Smooth muscle cell (in vitro differentiated cells): ENCODE measurements at regions not wholly inside any gene's neighbourhood (a gene's known extent, or its start where the extent isn't known, plus 50 kb on each side); places are given as distances from the start of the nearest gene placed in this dataset.

Experiments used
- DNase-seq: peaks from one replicate; lab custom pipeline; 2025; ENCODE audit not compliant: unreplicated experiment; lab: John Stamatoyannopoulos, UW
- H2AFZ ChIP-seq: fragments of 200-600 bp; sonication (generic); 2 replicates; pipeline ENCODE4 v1.6.0; 2016; ENCODE audit warnings: antibody characterized with exemption, low read depth, mild to moderate bottlenecking
- H3F3A ChIP-seq: fragments of 200-600 bp; sonication (generic); 2 replicates; pipeline ENCODE4 v1.6.0; 2017; ENCODE audit warnings: antibody characterized with exemption, low read depth
- H3K27ac ChIP-seq: fragments of 200-600 bp; sonication (generic); 2 replicates; pipeline ENCODE4 v1.5.1; 2016; ENCODE audit warnings: low read depth, mild to moderate bottlenecking
- H3K27me3 ChIP-seq: fragments of 200-600 bp; sonication (generic); 2 replicates; pipeline ENCODE4 v1.6.1; 2016; ENCODE audit warnings: low read depth, mild to moderate bottlenecking
- H3K36me3 ChIP-seq: fragments of 200-600 bp; sonication (generic); 2 replicates; pipeline ENCODE4 v1.5.1; 2016; ENCODE audit warnings: low read depth
- H3K4me1 ChIP-seq: fragments of 200-600 bp; sonication (generic); 2 replicates; pipeline ENCODE4 v1.5.1; 2016; ENCODE audit warnings: low read depth
- H3K4me2 ChIP-seq: fragments of 200-600 bp; sonication (generic); 2 replicates; pipeline ENCODE4 v1.6.0; 2016; ENCODE audit warnings: mild to moderate bottlenecking
- H3K4me3 ChIP-seq: fragments of 200-600 bp; sonication (generic); 2 replicates; pipeline ENCODE4 v1.5.1; 2016; ENCODE audit warnings: mild to moderate bottlenecking
- H3K79me2 ChIP-seq: fragments of 200-600 bp; sonication (generic); 2 replicates; pipeline ENCODE4 v1.6.0; 2016; ENCODE audit warnings: low read depth, mild to moderate bottlenecking
- H3K9ac ChIP-seq: fragments of 200-600 bp; sonication (generic); 2 replicates; pipeline ENCODE4 v1.6.0; 2016; ENCODE audit warnings: low read depth
- H3K9me3 ChIP-seq: fragments of 200-600 bp; sonication (generic); replicated peaks from 2 replicates; pipeline ENCODE4 v1.5.1; 2016; ENCODE audit warnings: low read depth
- H4K20me1 ChIP-seq: fragments of 200-600 bp; sonication (generic); 2 replicates; pipeline ENCODE4 v1.6.0; 2016; ENCODE audit warnings: low read depth
- CTCF ChIP-seq: fragments of 200-600 bp; sonication (generic); IDR thresholded peaks from 2 replicates; pipeline ENCODE4 v1.5.1; 2017; ENCODE audit warnings: borderline replicate concordance, mild to moderate bottlenecking, antibody characterized with exemption; ENCODE audit not compliant: insufficient read depth, poor library complexity, severe bottlenecking
- WGBS: methylation state at CpG from one replicate; pipeline ENCODE4 v1.1.7; 2016; ENCODE audit warnings: low lambda C conversion rate; 5-methylcytosine and 5-hydroxymethylcytosine counted together

- Histone ChIP-seq H3K36me3 (no peaks in the 10 kb centered on the region), H3K9ac (no peak overlapping the region), H3K4me1 (no peaks in the 10 kb centered on the region), H2AFZ (no peak overlapping the region), H3K27ac (peak overlapping the region; percentile 58), H3F3A (no peaks in the 10 kb centered on the region), H3K27me3 (no peaks in the 10 kb centered on the region), H4K20me1 (no peaks in the 10 kb centered on the region), H3K4me3 (no peak overlapping the region), H3K4me2 (no peak overlapping the region), H3K9me3 (no peaks in the 10 kb centered on the region), H3K79me2 (no peaks in the 10 kb centered on the region)
- no peak for DNase-seq
- TF ChIP-seq CTCF, result no peak
- 48% methylated on average over 3 of the region's 3 CpGs for whole genome bisulfite sequencing
Measured at GRCh38 chr9:90394871-90395270, 247.8 kb downstream of the DIRAS2 start.

- no peaks in the 10 kb centered on the region for H3K9me3 ChIP-seq
- H3K79me2 ChIP-seq, result no peaks in the 10 kb centered on the region
- no peaks in the 10 kb centered on the region for H3K36me3 ChIP-seq
- no peaks in the 10 kb centered on the region for H3F3A ChIP-seq
- no peak overlapping the region for H3K9ac ChIP-seq
- no peak for DNase-seq
- no peaks in the 10 kb centered on the region for H3K4me1 ChIP-seq
- no peaks in the 10 kb centered on the region for H3K27me3 ChIP-seq
- no peak overlapping the region for H3K4me3 ChIP-seq
- 93% methylated on average over 6 of the region's 6 CpGs for WGBS
- H3K27ac ChIP-seq, result no peak overlapping the region
- no peak overlapping the region for H3K4me2 ChIP-seq
- no peak for TF ChIP-seq CTCF
- H2AFZ ChIP-seq, result no peak overlapping the region
- no peaks in the 10 kb centered on the region for H4K20me1 ChIP-seq
Measured at GRCh38 chr9:90400091-90400490, 242.5 kb downstream of the DIRAS2 start.

GRCh38 chr9:90408659-90409058 lies 234.0 kb downstream of the DIRAS2 start:
- no peak overlapping the region for H3K27ac ChIP-seq
- H3F3A ChIP-seq, result no peaks in the 10 kb centered on the region
- no peaks in the 10 kb centered on the region for H3K4me1 ChIP-seq
- WGBS, result 89% methylated on average over 3 of the region's 3 CpGs
- H3K27me3 ChIP-seq, result peaks cover 15% of the 10 kb centered on the region
- H4K20me1 ChIP-seq, result no peaks in the 10 kb centered on the region
- H3K9ac ChIP-seq, result no peak overlapping the region
- H3K4me3 ChIP-seq, result no peak overlapping the region
- H3K36me3 ChIP-seq, result no peaks in the 10 kb centered on the region
- H3K9me3 ChIP-seq, result peaks cover 5% of the 10 kb centered on the region
- H2AFZ ChIP-seq, result no peak overlapping the region
- H3K79me2 ChIP-seq, result no peaks in the 10 kb centered on the region
- DNase-seq, result no peak
- TF ChIP-seq CTCF, result no peak
- H3K4me2 ChIP-seq, result no peak overlapping the region

- H3K4me2 ChIP-seq, result no peak overlapping the region
- H4K20me1 ChIP-seq, result no peaks in the 10 kb centered on the region
- no peaks in the 10 kb centered on the region for H3K4me1 ChIP-seq
- H3K27me3 ChIP-seq, result no peaks in the 10 kb centered on the region
- no peak for DNase-seq
- H3K36me3 ChIP-seq, result no peaks in the 10 kb centered on the region
- no peak overlapping the region for H3K27ac ChIP-seq
- H3K79me2 ChIP-seq, result no peaks in the 10 kb centered on the region
- H3K9me3 ChIP-seq, result no peaks in the 10 kb centered on the region
- H3F3A ChIP-seq, result no peaks in the 10 kb centered on the region
- WGBS, result 57% methylated on average over 4 of the region's 4 CpGs
- H3K4me3 ChIP-seq, result no peak overlapping the region
- TF ChIP-seq CTCF, result no peak
- H3K9ac ChIP-seq, result no peak overlapping the region
- no peak overlapping the region for H2AFZ ChIP-seq
Measured at GRCh38 chr9:90419221-90419851, 223.3 kb downstream of the DIRAS2 start.
